Cardiac septum (tissue), 1 donor: ENCODE measurements at regions not wholly inside any gene's neighbourhood (a gene's known extent, or its start where the extent isn't known, plus 50 kb on each side); places are given as distances from the start of the nearest gene placed in this dataset.
A peak's percentile ranks its signal among the peaks of the same experiment; 100 is the strongest.

Experiments
- DNase-seq: peaks from one replicate; pipeline ENCODE4 v3.0.0-alpha.2; 2020; ENCODE audit warnings: low spot score
- intact Hi-C: fragments of 100-400 bp; cut with DNase I; formaldehyde crosslinking; loops from one replicate; pipeline ENCODE4 v1.14.0; 2022
- donor health status: DM: no; HTN: no; CAD: no.

DNA sequence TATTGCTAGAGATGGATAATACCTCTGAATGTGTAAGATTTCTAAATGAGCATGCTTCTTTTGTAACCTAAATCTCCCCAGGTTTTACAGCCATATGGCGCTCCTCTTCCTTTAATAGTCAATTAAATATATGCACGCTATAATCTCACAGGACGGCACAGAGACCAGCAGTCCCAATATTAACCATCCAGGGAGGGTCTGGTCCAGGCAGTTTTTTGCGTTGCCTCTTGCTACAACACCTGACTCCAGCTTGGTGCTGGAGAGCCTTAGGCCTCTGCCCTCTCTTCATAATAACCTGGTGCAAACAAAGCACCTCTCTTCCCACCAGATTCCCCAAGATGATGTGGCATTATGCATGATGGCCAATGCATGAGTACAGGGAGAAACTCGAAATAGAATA lies 183.4 kb downstream of the LY86 start:
- no peak for DNase-seq

DNA sequence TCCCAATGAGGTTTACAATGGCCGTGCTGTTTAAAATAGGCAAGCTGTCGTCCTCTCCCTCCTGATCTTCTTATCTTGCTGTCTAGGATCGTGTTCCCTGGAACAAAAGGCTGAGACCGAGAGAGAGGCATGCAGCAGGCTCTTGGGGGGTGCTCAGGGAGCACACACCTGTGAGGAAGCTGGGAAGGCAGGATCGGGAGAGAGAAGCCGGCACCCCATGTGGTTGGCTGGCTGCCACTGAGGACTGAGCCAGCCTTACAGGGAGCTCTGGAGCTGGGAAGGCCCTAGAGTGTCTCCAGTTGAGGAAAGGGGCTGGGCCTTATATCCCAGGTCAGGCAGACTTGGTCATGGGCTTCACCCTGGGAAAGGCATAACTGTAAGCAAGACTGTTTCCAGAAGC lies 184.2 kb downstream of the LY86 start:
- intact Hi-C loops: no loop called here
- DNase-seq: no peak

More for the DNA sequence above, 183.4 kb downstream of the LY86 start:
- intact Hi-C loops: no loop called here

DNA sequence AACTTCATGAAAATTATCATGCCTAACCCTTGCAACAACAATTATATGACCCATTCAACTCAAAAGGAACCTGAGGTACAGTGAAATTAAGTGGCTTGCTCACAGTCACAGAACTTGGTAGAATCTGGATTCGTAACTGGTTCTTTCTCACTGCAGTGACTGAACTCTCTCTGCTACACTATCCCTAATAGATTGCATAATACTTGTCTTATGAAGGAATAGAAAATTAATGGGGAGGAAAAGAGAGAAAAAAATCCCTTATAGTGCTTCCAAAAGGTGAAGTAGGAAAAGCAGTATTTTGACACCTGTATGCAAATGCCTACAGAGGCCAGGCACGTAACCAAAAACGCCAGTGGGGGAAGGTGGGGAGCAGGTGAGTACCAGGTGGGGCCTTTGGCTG lies 186.6 kb downstream of the LY86 start:
- intact Hi-C loops: no loop called here
- DNase-seq: no peak

DNA sequence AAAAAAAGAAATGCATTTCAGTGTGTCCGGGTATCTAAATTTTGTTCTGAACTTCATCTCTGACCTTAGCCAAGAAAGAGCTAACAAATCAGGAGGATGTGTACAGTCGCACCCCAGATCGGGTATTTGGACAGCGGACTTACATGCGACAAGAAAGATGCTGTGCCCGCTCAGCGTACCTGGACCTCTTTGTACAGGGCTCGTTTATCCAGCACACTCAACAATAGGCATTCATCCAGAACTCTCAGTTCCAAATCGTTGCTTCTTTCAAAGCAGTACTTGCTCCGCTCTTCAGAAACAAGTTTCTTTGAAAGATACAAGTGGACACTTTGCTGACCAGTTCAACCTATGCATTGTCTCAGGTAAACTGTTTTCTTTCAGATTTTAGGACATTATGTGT lies 191.7 kb downstream of the LY86 start:
- DNase-seq: no peak
- intact Hi-C loops: no loop called here

DNA sequence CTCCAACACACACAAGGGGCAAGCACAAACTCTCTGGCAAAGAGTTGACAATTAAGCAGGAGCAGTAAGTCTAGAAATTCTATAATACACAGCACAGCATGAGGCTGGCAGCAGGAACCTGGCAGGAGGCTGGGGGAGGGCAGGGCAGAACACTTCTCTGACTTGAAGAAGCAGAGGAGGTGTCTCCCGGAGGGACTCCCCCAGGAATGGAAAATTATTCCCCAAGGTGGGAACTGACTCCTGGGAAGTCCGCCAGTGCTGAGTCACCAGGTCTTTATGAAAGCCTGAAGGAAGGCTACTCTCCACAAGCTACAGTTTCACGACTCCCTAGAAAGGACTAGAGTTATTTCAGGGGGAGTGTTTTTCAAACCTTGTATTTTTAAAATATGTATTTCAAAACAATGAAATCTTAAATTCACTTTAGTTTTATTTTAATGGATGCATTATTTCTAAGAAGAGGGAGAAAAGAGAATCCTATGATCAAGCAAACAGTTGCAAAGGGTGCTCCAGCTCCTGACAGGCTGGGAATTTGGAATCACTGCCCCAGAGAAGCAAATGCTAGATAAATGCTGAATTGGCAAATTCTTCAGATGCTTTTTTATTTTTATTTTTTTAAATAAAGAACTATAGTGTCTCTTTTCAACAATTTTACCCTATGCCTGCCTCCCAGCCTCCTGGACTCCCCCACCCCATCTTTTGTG lies 192.8 kb downstream of the LY86 start:
- intact Hi-C loops: no loop called here
- no peak for DNase-seq

DNA sequence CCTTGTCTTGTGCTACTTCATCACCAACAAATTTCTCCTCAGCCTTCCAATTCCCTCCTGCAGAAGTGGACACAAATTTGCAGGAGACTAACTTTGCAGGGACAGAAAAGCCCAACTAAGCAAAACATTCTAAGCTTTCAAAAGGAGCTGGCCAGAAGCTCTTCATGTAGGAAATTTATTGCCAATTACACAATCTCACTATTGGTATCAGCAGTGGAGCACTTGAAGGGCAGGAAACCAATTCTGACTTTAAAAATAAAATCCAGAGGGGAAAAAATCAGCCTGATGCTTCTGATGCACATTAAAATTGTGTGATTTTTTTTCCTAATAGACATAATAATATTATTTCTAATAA lies 193.3 kb downstream of the LY86 start:
- no peak for DNase-seq
- intact Hi-C loops: no loop called here

DNA sequence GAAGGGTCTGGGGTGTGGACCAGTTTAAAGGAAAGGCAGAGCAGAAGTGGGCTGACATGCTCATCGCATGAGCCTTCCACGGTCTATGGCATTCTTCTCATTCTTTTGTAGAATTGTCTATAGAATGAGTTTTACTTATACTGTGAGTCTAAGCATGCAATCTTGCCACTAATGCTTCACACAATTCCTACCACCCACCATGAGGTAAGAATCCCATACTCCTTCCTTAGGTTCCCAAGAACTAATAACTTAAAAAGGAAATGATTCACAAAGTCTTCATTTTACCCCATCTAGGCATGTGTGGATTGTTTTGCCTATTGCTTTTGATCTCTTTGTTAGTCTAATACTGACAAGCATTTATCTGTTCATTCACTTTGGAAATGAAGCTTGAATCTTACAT lies 195.2 kb downstream of the LY86 start:
- no peak for DNase-seq
- intact Hi-C loops: no loop called here

DNA sequence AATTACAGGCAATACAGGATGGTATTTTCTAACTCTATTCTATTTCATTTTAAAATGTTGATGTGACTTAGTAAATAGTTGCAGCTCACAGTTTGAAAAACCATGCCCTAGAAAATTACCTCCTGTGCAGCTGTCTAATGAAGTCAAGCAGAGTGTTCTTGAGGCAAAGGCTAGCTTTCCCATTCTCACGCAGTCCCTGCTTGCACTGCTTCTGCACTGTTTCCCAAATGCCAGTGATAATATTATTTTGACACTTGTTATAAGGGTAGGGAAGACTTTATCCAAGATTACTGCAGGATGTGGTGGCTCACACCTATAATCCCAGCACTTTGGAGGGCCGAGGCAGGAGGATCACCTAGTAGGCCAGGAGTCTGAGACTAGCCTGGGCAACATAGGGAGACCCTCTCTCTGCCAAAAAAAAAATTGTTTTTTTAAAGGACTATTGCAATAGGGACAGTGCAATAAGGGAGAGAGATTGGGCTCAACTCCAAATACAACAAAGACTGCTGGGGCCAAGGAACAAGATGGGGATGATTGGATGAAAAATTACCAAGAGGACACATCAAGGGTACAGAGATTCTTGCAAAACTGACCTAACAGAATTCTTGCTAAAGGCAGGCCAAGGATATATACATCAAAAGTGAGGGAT lies 196.1 kb downstream of the LY86 start:
- intact Hi-C loops: no loop called here
- DNase-seq: no peak

DNA sequence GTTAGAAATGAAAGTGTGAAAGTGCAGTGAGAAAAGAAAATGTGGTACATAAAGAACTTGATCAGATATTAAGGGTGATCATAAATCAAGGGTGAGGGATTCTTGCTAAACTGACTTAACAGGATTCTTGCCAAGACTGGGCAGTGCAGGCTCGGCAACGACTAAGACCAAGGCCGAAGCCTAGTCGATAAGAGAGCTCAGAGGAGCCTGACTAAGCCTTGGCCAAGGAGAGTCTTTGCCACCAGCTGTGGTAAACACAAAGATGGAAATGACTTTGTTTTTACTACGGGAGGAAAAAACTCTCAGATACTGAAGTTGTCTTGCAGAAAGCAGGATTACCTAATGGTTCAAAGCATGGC lies 196.6 kb downstream of the LY86 start:
- no peak for DNase-seq
- intact Hi-C loops: no loop called here

DNA sequence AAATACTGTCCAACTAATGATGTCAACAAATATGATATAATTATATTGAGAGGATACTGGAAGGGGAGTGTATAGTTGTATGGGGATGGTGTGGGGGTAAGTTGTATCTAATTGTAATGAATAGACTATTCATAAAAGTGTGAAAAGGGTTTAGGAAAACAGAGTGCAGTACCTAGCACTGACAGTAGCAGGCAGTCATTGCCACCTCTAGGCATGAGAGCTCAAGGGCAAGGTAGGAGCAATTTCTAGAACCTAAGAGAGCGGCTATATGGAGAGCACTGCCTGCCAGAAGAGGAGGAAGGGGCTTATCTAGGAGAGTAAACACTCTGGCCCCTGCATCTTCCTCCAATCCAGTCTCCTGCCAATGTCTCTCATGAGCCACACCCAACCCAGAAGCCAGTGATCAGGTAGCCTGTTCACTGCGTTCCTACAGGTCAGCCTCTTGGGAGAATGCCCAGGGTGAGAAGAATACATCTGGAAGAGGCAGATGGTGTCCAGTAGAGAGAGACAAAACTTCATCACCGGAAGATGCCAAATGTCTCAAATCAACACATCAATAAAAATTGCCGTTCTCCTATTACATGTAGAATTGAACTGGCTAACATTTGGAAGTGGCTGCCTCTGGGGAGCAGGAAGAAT lies 200.0 kb downstream of the LY86 start:
- intact Hi-C loops: no loop called here
- no peak for DNase-seq

DNA sequence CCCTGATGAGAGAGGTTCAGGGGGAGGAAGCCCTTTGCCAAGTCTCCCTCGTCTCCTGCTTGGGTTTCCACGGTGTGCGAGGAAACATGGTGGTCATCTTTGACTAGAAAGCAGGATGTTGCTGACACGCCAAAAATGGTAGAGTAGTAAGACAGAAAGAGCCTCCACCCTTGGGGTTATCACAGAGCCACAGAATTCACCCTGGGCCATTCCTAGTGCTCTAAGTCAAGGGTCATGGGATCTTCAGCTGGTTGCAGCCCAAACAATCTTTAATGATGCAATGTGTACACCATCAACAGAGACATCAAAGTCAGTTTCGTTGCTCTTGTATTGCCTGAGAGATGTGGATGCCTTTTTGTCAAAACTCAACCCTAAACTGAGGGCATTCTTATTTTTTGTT lies 201.9 kb downstream of the LY86 start:
- intact Hi-C loops: no loop called here
- DNase-seq: no peak

DNA sequence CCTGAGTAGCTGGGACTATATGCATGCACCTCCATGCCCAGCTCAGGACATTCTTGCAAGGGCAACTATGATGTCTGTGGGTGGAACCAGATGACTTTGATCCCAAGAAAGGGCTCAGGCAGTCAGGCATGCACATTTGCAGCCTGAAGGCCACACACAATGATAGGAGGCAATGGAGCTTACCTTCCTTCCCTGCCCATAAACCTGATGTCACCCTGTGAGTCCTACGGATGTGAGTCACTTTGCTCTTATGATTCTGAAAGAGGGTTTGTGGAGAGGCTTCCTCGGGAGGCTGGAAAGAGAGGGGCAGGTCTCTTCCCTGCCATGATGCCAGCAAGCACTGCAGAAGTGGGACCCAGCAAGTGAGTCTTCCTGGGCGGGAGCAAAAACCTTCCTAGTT lies 202.4 kb downstream of the LY86 start:
- intact Hi-C loops: no loop called here
- no peak for DNase-seq

DNA sequence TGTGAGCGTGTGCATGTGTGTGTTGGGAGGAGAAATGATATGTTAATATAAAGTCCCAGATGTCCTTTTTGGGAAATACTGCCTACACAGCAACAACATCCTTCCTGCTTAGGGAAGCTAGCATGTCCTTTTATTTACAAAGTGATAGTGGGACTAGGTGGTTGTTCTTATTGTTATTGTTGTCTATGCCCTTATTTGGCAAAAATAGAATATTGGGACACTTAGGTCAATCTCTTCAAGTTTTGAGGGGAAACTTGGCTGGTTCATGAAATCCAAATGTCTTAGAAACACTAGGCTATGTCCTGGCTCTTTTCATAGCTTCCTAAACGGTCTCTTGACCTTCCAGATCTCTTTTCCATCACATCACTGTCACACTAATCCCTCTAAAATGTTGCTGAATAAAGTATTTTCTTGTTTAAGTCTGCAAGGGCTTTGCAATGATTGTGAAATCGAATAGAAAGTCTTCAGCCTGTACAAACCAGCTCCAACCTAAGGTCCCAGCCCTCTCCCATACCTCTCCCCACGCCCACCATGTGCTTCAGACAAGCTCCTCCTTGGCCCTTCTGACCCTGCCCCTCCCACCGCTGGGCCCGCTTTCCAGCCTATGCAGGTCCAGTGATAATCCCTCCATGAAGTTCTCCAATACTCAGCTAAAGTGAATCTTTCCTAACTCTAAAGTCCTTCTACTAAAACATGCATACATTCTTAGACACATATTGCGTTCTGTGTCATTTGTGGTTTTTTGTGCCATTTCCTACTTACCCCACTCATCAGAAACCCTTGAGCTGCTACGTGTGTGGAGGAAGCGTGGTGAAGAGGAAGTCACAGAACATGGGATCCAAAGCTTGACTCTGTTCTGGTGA lies 205.1 kb downstream of the LY86 start:
- intact Hi-C loops: no loop called here

DNA sequence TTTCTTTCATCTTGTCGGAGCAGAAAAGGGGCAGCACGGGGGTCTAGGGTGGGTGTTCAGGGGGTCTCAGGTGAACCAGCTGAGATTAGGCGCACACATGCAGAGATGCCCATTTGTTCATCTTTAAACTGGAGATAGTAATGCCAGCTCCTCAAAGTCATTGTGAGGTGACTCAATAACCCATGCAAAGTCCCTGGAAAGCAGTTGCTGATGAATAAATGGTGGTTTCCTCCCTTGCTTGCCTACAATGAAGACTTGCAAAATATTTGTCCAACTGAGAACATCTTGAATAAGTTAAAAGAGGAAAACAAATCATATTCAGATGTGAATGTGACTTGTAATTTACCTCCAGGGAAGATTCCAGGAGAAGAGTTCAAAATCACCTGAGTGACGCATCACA lies 206.9 kb downstream of the LY86 start:
- intact Hi-C loops: no loop called here

More for the DNA sequence above, 205.1 kb downstream of the LY86 start:
- no peak for DNase-seq

DNA sequence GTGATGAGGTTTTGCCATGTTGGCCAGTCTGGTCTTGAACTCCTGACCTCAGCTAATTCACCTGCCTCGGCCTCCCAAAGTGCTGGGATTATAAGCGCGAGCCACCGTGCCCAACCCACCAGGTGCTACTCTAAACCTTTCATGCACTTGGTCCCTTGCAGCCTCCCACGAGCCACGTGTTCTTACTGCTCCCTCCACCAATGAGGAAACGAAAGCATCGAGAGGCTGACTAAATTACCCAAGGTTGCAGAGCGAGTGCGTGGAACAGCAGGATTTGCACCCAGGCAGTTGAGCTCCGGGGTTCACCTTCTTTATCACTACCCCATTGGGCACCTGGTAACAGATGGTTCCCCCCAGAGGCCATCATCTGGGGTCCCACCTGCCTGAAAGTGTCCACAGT lies 208.3 kb downstream of the LY86 start:
- intact Hi-C loops: no loop called here

More for the DNA sequence above, 206.9 kb downstream of the LY86 start:
- no peak for DNase-seq

DNA sequence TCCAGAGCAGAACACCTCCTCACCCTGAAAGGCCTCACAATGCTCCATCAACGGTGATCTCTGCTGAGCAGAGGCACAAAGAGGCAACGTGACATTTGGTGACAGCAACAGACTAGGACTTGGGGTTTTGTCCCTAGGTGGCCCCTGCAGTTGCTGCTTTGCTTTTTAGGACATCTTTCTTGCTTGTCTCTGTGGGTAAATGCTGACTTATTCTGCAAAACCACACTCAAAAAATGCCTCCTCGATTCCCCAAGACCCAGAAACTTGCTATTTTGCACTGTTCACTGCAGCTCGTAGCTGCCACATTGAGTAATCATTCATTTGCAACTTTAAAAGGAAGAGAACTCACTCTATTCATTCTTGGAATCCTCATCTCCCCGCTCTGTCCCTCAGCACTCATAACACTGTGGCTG lies 209.9 kb downstream of the LY86 start:
- intact Hi-C loops: no loop called here
- DNase-seq: no peak

More for the DNA sequence above, 208.3 kb downstream of the LY86 start:
- no peak for DNase-seq

DNA sequence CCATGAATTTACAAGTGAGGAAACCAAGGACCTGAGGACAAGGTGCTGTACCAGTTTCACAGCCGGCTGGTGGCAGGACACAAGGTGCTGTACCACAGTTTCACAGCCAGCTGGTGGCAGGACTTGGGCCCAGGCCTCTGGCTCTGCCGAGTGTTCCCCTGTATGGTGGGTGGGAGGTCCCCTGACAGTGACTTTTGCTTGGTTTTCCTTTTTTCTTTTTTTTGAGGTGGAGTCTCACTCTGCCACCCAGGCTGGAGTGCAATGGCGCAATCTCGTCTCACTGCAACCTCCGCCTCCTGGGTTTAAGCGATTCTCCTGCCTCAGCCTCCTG lies 212.4 kb downstream of the LY86 start:
- intact Hi-C loops: no loop called here
- DNase-seq: no peak

DNA sequence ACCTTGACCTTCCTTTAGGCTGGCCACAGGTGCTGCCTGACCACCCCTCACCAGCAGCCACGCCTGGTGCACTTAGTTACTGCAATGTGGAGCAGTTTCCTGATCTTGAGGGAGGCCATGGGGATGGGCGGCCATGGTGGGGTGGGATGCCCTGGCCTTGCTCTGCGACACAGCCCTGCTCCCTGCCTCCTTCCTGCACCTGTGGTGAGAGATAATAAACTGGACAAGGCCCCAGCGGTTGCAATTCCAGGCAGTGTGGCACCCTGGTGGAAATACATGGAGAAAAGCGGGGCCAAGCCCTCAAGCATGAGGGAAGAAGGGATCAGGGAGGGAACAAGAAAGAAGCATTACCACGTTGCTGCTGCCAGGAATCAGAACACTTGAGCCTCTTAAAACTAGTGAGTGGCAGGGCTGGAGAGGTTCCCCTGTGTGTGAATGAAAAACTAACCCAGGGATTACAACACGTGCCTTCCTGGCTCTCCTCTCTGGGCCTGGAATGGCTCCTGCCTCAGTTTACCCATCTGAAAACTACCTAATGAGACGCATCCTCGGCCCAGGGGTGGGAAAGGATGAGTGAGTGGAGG lies 213.2 kb downstream of the LY86 start:
- DNase-seq: no peak
- intact Hi-C loops: no loop called here

DNA sequence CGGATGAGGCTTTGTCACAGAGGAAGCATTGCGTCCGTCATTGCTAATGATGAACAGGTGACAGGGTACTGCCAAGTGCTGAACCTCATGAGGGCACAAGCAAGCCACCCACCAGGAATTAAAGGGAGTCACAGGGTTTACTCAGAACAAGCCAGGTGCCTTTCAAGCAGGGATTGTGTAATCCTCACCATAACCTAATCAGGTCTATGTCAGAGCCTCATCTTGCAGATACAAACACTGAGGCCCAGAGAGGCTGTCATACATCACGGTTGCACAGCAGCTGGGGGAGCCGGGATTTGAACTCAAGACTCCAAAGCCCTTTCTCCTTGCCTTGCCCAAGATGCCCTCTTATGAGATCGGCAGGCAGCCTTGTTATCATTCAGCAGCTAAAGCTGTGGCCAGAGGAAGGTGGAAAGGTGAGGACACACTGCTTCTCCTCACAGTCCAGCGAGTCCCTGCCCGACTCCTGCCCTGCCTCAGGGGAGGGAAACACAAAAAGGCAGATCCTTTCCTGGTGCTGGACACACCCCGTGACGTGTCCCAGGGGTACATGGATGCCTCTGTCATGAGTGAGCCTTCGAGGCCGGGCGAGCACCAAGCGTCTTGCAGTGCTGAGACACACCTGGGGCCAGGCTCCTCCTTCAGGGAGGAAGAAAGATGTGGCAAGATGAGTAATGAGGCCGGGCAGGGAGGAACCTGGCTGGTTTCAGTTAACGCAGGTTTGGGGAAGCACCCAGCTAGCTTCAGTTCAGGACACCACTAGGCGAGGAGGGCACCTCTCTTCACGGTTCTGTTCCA lies 214.9 kb downstream of the LY86 start:
- peak; percentile 88 for DNase-seq
- intact Hi-C loops: no loop called here
